HG02852 (cell line): ENCODE measurements at regions not wholly inside any gene's neighbourhood (a gene's known extent, or its start where the extent isn't known, plus 50 kb on each side); places are given as distances from the start of the nearest gene placed in this dataset.
"Not testable (repeated sequence)": the region's sequence is repeated elsewhere in the genome, so short reads cannot be mapped to it uniquely, and the experiment has no call there.

Experiments
- ATAC-seq: cut with Tn5 transposase; IDR thresholded peaks from one replicate; pipeline ENCODE4 v1.9.1; 2021; ENCODE audit warnings: mild to moderate bottlenecking, moderate library complexity; ENCODE audit not compliant: unreplicated experiment

DNA sequence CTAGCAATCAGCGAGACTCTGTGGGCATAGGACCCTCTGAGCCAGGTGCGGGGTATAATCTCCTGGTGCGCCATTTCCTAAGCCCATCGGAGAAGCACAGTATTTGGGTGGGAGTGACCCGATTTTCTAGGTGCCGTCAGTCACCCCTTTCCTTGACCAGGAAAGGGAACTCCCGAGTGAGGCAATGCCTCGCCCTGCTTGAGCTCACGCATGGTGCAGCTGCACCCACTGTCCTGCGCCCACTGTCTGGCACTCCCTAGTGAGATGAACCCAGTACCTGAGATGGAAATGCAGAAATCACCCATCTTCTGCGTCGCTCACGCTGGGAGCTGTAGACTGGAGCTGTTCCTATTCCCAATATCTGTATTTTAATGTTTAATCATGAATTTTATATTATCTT lies 408.6 kb downstream of the TDRD3 start:
- ATAC-seq: not testable (repeated sequence)

DNA sequence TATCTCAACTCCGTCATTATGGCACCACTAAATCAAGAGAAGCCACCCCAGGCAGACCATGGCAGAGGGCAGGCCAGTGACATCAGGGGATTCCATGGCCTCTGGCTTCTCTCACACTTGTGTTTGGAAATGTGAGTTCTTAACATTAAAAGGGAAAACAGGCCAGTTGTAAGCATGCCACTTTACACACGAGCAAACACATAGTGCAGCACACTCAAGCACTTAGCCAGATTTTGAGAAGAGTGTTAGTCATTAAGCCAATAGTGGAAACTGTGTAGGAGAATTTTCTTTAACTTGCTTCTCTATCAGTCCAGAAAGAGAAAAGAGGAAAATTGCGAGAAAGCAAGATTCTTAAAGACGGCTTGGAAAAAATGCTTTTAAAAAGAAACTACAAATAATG lies 401.5 kb downstream of the TDRD3 start:
- no peak for ATAC-seq

DNA sequence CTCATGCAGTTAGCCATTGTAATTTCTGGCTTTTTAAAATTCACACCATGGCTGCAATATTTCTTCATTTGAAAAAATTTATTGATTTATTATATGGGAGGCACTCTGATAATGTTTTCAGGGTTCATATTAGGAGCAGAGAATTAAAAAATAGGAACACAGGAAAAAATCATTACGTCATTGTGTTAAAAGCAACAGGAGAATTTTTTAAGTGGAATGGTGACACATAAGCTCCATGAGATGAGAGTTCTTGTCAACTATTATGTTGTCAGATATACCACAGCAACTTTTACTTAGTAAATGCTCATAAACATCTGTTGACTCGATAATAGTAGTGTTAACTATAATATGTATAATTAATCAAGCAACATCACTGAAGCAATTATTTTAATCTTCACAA lies 400.1 kb downstream of the TDRD3 start:
- no peak for ATAC-seq

DNA sequence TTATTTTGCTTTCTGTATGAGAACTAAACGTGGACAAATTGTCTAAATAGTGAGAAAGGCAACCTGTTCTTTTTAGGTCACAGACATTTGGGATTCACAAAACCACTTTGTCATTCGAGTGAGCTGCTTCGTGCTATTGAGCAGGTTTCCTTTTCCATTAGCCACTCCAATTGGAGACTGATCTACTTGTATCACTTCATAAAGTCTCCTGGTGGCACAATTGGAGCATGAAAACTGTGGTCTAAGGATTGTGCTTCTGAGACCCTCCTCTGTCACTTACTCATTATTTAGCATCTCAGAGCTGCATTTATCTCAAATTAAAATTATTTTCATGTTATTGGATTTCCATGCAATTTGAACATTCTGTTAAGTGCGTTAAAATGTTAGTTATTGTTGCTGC lies 397.7 kb downstream of the TDRD3 start:
- no peak for ATAC-seq

DNA sequence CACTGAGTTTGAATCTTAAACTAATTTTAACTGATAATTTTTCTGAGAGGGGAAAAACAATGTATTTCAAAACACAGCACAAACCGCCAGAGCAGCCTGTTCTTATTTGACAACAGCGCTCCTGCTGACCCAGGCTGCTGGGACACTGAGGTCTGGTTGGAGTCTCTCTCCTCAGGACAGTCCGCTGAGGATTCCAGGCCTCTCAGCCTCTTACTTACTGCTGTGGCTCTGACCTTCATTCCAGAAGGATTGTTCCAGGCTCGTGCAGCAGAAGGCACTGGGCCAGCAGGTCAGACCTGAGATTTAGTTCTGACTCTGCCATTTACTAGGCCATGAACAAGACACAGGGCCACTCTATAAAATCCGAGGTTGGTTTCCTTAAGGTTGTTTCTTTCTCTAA lies 393.6 kb downstream of the TDRD3 start:
- ATAC-seq: no peak

DNA sequence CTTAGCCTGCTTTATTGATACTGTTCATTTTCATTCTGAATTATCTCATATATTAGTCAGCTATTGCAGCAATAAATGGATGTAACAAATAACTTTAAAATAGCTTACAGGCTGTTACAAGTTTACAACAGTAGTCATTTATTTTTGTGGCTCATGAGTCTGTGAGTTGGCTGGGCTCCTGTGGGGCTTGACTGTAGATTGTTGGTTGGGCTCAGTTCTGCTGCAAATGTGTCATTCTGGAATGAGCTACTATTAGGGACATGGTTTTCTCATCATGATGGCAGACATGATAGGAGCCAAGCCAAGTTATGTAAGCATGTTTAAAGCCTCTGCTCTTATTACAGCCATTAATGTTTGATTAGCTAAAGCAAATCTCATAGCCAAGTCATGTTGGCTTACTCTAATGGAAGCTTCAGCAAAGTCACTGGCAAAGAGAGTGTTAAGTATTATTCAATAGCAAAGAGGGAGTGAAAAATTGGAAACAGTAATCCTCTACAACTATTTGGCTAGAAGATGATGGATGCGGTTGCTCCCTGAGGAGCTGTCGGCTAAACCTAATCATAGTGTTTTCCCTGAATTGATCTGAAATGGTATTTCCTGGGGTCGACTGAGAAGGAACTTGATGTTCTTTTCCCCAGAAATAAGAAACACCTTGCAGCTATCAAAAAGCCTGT lies 391.3 kb downstream of the TDRD3 start:
- no peak for ATAC-seq

DNA sequence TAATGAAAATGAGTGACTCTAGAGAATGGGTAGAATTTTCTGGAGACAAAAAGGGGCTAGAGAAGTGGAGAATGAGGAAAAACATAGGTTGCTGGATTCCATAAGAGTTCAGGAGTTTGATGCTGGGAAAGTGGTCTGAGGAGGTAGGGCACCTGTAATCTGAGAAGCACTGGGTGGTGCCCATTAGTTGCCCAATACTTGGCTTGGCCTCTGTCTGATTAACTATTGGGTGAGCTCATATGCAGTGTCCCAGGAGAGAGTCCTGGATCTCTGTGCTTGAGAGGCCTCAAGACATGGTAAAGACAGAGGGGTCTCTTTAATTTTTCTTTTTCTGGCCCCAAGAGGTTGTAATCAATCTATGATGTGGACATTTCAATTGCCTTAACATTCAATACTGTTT lies 390.1 kb downstream of the TDRD3 start:
- no peak for ATAC-seq

DNA sequence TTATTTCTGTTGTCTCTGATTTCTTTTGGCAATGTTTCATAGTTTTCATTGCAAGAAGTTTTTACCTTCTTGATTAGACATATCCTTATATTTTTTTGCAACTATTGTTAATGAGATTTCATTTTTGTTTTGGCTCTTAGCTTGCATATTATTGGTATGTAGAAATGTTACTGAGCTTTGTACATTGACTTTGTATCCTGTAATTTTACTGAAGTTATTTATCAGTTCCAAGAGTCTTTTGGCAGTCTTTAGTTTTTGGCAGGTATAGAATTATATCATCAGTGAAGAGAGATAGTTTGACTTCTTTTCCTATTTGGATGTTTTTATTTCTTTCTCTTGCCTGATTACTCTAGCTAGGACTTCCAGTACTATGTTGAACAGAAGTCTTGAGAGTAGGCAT lies 375.7 kb downstream of the TDRD3 start:
- ATAC-seq: no peak

DNA sequence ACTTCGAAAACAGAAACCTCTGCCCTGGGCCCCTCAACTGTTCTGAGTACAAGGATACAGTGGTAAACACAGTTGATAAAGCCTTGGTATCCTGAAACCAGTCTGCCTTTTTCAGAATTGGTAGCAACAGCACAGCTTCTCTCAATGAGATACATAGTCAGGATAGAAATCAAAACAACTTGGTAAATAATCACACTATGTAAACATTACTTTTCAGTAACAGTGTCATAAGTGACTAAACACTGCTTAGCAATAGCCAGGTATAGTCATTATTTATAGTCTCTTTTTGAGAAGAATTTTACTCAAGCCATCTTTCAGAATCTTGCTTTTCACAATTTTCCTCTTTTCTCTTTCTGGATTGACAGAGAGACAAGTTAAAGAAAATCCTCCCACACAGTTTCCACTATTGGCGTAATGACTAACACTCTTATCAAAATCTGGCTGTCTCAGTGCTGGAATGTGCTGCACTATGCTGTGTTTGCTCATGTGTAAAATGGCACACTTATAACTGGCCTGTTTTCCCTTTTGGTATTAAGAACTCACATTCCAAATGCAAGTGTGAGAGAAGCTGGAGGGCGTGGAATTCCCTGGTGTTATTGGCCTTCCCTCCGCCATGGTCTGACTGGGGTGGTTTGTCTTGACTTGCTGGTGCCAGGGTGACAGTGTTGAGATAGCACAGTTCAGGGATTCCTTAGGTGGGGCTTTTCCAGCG lies 368.8 kb downstream of the TDRD3 start:
- ATAC-seq: no peak

DNA sequence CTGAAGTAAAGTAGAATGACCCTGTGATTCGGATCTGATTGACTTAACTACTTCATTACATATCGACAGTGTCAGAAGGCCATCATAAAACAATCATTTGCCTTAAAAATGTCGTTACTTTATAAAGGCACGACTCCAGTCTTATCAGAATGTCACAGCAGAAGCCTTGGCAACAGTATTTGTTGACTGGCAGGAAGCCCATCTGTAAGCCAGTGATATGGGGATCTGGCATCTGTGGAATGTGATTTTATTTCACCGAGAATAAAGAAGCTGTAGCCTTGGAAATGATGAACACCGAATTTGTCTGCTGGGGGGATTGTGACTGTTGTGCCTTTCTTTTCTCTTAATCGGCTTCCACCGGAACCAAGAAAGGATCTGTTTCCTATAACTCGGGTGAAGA lies 362.5 kb downstream of the TDRD3 start:
- ATAC-seq: no peak

DNA sequence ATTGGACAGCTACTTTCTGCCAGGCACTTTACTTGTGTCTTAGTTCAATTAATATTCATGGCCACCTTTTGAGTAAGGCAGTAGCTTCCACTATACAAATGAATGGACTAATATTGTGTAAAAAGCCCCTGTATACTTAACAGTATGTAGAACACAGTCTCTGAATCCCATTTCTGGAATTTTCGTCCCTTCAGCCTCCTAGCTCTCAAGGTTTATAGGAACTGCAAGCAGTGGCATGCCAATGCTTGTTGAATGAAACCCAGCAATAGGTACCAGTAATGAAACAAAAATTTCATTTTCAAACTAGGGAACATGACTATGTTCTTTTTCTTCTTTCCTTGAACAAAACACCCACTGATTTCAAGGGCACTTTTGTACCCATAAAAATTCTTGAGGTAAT lies 361.6 kb downstream of the TDRD3 start:
- ATAC-seq: no peak

DNA sequence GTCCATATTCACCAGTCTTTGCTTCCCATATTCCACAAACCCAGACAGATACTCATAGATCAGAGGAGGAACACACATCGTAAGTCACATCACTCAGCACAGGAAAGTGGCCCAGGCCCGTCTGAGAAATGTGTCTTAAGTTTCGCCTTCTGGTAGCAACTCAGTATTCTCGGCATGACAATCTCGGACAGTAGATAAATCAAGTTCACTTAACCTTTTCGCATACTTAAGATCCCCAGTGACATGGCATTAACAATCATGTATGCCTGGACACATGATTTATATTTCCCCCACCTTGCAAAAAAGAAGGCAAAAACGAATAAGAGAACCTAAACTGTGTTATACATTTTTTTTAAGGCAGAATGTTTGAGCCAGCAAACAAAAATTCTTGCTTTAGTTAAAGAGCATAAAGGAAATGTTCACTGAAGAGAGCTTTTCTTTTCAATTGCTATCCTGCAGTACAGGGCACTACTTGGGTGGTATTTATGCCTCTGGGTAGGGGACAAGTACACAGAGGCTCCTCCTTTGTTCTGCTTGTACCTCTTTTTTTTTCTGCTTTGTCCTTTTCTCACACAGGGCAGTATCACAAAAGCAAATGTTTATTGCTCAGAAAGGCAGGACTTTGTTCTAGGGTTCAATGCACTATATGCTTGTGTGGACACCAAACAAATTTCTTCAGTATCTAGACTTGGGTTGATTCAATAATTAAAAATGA lies 360.6 kb downstream of the TDRD3 start:
- no peak for ATAC-seq

DNA sequence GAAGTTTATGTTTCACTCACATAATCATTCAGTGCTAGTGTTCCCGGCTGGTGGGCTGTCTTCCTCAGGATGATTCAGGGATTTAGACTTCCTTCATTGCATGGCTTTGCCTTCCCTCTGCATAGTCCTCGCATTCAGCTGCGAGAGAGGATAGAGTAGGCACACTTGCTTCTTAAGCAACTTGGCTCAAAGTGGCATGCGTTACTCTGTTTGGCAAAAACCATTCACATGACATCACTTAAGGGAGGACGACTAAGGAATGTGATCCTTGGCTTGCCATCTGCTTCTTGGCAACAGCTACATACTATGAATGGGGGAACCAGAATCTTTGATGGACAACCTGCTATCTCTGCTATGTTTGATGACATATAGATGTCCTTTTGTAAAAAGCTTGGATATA lies 359.3 kb downstream of the TDRD3 start:
- no peak for ATAC-seq

DNA sequence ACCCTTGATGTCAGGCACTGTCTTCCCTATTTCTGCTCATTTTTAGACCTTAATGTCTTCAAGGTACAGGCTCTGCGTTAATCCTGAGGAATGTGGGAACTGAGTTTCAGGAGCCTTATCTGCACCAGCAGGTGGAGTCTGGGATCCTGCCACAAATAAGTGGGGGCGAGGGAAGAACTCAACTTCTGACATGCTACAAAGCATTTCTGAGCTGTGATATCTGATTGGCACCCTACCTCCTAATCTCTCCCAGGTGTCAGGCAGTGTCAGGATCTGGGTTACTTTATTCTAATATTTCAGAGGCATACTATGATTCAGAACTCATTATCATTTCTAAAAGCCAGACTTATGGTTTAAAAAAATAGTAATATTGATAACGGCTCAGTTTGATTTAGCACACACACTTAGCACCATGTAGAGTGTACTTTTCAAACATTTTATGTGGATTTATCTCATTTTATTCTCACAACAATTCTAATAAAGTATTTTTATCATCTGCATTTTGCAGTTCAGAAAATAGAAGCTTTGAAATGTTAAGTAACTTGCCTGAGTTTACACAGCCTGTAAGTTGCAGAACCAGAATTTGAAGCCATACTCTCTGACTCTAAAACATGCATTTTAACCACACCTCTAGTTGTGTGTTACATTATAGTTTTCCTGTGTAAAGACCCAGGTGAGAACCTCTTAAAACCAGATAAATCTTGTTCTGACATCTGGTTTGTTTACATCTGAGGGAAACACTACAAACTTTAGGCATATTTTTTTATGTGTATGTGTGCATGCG lies 358.6 kb downstream of the TDRD3 start:
- no peak for ATAC-seq

DNA sequence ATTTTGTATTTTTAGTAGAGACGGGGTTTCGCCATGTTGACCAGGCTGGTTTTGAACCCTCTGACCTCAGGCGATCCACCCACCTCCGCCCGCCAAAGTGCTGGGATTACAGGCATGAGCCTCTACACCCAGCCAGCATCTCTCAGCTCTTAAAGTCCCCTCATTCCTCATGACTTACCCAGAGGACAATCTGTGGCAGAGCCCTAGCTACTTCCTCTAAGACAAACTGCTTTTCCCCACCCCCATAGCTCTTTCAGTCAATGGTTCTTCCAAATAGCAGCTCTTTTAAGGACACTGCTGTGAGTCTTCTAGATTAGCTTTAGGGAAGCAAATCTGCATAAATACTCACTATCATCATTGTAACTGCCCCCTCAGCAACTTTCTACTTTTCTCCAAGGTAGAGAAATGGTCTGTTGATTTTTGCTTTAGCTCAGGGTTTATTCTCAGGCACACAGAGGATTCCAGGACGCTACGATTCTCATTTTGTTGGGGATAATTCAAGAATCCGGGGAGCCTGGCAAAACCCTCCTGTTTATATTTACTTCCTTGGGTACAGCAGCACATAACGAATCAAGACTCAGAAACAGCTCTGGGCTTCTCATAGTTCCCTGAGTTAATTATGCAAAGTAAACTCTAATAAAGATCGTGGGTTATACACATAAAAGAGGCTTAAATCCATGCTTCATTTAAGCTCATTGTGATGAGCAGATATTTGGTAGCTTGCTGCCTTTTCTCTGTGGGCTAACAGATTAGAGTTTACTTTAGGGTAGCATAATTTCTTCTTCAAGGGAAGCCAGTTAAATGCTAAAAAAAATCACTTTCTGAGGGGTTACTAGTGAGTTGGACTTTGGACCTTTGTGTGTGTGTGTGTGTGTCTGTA lies 357.4 kb downstream of the TDRD3 start:
- no peak for ATAC-seq

DNA sequence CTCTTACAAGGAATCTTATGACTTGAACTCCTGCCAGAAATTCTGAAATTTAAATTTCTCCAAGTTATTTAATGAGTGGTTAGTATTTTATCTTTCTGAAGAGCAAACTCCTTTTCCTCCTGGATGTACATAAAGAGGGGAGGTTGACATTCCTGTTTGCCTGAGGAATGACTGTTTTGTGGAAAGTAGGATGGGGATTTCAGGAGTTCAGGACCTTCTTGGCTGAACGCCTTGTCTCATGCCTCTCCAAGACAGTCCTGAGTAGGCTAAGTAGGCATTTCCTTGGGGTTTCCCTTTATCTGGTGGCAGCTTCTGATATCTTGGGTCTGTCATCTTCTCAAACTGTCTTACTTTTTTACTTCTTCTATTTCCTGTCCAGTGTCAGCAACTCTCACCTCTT lies 356.6 kb downstream of the TDRD3 start:
- no peak for ATAC-seq

DNA sequence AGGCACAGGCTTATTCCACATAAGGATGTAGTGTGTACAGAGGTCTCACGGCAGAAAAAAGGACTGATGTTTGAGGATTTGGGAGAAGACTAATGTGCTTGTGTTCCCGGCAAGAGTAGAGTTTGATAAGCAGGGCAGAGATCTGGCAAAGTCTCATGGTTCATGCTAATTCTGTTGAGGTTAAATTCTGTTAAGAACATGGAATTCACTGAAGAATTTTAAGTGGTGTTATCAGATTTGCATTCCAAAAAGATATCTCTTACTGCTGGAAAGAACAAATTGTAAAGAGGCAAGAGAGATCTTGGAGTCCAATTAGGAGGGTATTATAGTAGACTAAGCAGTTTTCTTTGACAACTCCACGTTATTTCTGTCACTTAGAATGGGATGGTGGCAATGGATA lies 348.3 kb downstream of the TDRD3 start:
- ATAC-seq: no peak

DNA sequence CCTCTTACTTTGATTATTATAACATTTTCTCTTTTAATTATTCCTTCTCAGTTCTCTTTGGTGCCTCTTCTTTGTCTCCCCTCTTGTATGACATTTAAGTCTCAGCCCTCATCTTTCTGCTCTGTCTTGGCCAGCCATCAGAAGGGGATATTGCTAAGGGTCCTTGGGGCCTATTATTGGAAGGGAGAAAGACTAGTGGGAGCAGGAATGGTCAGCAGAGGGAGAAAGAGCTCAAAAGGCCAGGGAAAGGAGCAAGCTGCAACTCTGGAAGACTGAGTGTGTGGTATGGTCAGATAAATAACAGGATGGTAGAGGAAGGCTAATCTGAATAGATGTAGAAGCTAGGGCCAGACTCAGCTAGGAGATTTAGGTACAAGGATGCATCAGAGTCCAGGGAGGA lies 336.9 kb downstream of the TDRD3 start:
- no peak for ATAC-seq

DNA sequence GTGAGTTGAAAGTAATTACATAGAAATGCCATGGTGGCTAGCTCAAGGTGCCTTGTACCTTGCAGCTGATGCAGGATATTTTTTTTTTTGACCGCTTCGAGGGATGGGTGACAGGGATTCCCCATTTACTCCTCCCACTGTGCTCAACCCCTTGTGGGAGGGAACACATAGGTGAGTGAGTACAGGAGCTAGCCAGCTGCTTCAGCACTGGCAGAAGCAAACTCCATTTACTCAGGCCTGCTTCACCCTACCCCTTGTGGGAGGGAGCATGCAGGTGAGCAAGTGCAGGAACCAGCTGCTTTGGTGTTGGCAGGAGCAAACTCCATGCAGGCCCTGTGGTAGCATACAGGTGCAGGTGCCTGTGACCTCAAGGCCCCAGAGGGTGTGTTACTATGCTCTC lies 330.1 kb downstream of the TDRD3 start:
- ATAC-seq: no peak

DNA sequence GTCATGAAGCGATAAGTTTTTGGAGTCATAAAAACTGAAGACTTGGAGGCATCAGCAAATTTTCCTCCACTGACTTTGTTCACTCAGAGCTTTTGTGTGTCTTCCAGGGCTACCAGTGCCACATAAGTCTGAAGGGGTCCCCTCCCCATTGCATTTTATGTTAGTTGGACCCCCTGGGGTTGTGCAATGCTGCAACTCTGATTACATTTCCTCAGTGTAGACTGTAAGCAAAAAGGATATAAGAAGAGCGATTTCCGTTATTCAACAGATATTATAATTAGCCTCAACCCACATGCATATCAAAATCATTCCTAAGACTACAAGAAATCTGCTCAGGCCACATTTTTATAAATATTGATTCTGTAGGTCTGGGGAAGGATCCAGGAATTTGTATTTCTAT lies 324.0 kb downstream of the TDRD3 start:
- ATAC-seq: no peak

DNA sequence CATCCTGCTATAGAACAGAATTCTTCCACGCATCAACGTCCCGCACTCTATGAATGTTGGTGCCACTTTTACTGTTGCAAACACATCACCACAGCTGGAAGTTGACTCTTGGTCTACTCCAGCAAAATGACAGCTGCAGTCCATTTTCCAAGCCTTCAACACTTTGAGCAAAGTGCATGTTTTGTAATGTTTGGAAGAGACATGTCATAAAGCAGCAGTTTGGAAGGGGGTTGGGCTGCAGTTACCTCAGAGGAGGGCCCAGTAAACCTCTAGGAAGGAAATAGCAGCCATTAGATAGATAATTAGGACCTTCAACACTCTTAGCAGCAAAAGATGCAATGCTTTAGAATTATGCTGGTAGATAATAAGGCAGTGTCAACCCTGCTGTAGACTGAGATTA lies 323.6 kb downstream of the TDRD3 start:
- no peak for ATAC-seq
